NCI-H748 (cell line): ENCODE measurements at regions not wholly inside any gene's neighbourhood (a gene's known extent, or its start where the extent isn't known, plus 50 kb on each side); places are given as distances from the start of the nearest gene placed in this dataset.
A peak's percentile ranks its signal among the peaks of the same experiment; 100 is the strongest.

ENCODE experiments used
- DNase-seq: peaks from one replicate; lab custom pipeline; 2025; ENCODE audit not compliant: unreplicated experiment; lab: John Stamatoyannopoulos, UW

GRCh38 chr12:34289431-34290380 is 267.4 kb downstream of the ALG10 start:
- peak; percentile 38 for DNase-seq

- DNase-seq, result no peak
Measured at GRCh38 chr12:34290381-34290995, 268.2 kb downstream of the ALG10 start.

DNA sequence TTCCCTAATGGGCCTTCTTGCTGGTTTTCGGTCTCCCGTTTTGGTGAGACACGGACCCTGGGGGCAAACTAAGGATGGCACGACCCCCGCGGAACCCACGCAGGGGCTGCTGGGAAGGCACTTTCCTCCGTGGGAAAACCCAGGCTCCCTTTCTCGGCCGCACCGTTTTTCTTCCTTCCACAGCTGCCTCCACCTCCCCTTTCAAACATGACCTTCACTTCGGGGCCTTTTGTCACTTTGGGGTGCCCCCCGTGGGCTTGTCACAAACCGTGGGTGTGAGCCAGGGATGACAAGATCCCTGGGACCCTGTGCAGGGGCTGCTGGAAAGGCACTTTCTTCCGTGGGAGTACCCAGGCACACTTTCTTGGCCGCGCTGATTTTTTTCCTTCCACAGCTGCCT is 268.7 kb downstream of the ALG10 start:
- no peak for DNase-seq

- no peak for DNase-seq
Measured at GRCh38 chr12:34291426-34291901, 269.2 kb downstream of the ALG10 start.

- peak; percentile 69 for DNase-seq
Measured at GRCh38 chr12:34292736-34293625, 270.7 kb downstream of the ALG10 start.

DNA sequence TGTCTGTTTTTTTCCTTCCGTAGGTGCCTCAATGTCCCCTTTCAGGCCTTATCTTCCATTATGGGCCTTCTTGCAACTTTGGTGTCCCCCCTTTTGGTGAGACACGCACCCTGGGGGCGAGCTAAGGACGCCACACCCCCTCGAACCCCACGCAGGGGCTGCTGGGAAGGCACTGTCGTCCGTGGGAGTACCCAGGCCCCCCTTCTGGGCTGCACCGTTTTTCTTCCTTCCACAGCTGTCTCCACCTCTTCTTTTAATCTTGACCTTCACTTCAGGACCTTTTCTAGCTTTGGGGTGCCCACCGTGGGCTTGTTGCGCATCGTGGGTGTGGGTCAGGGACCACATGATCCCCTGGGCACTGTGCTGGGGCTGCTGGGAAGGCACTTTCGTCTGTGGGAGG is 271.8 kb downstream of the ALG10 start:
- DNase-seq, result no peak

- no peak for DNase-seq
Measured at GRCh38 chr12:34294671-34295365, 272.5 kb downstream of the ALG10 start.

DNA sequence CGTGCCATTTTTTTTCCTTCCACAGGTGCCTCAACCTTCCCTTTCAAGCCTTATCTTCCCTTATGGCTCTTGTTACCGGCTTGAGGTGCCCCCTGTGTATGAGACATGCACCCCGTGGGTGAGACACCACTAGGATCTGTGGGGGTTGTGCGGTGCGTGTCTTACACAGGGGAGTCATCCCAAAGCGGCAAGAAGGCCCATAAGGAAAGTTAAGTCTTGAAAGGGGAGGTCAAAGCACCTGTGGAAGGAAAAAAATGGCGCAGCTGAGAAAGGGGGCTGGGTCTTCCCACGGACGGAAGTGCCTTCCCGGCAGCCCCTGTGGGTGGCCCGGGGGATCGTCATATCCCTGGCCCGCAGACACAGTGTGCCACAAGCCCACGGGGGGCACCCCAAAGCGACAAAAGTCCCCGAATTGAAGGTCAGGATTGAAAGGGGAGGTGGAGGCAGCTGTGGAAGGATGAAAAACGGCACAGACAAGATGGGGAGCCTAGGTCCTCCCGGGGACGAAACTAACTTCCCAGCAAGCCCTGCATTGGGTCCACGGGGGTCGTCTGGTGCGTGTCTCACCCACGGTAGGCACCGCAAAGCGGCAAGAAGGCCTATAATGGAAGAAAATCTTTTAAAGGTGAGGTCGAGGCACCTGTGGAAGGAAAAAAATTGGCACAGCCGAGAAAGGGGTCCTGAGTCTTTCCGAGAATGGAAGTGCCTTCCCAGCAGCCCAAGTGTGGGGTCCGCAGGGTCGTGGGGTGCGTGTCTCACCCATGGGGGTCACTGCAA is 273.3 kb downstream of the ALG10 start:
- no peak for DNase-seq

- DNase-seq, result no peak
Measured at GRCh38 chr12:34296143-34297041, 274.1 kb downstream of the ALG10 start.

- no peak for DNase-seq
Measured at GRCh38 chr12:34297126-34297789, 275.0 kb downstream of the ALG10 start.

- DNase-seq, result no peak
Measured at GRCh38 chr12:34297790-34298164, 275.5 kb downstream of the ALG10 start.

- DNase-seq, result no peak
Measured at GRCh38 chr12:34298176-34298970, 276.1 kb downstream of the ALG10 start.

DNA sequence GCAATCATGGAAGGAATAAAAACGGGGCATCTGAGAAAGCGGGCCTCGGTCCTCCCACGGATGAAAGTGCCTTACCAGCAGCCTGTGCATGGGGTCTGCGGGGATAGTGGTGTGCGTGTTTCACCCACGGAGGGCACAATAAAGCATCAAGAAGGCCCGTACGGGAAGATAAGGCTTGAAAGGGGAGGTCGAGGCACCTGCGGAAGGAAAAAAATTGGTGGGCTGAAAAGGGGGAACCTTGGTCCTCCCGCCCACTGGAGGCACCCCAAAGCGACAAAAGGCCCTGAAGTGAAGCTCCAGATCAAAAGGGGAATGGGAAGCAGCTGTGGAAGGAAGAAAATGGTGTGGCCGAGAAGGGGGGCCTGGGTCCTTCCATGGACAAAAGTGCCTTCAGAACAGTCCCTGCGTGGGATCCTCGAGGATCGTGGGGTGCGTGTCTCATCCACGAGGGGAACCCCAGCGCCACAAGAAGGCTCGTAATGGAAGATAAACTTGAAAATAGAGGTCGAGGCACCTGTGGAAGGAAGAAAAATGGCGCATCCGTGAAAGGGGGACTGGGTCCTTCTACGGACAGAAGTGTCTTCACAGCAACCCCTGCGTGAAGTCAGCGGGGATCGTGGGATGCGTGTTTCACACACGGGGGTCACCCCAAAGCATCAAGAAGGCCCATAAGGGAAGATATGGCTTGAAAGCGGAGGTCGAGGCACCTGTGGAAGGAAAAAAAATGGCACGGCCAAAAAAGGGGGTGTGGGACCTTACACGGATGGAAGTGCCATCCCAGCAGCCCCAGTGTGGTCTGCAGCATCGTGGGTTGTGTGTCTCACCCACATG is 276.9 kb downstream of the ALG10 start:
- no peak for DNase-seq

DNA sequence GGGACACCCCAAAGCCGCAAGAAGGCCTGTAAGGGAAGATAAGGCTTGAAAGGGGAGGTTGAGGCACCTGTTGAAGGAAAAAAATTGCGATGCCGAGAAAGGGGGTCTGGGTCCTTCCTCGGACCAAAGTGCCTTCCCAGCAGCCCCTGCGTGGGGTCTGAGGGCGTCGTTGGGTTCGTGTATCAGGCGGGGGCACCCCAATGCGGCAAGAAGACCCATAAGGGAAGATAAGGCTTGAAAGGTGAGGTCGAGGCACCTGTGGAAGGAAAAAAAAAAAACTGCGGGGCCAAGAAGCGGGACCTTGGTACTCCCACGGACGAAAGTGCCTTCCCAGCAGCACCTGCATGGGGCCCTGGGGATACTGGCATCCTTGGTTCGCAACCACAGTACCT is 277.5 kb downstream of the ALG10 start:
- no peak for DNase-seq

DNA sequence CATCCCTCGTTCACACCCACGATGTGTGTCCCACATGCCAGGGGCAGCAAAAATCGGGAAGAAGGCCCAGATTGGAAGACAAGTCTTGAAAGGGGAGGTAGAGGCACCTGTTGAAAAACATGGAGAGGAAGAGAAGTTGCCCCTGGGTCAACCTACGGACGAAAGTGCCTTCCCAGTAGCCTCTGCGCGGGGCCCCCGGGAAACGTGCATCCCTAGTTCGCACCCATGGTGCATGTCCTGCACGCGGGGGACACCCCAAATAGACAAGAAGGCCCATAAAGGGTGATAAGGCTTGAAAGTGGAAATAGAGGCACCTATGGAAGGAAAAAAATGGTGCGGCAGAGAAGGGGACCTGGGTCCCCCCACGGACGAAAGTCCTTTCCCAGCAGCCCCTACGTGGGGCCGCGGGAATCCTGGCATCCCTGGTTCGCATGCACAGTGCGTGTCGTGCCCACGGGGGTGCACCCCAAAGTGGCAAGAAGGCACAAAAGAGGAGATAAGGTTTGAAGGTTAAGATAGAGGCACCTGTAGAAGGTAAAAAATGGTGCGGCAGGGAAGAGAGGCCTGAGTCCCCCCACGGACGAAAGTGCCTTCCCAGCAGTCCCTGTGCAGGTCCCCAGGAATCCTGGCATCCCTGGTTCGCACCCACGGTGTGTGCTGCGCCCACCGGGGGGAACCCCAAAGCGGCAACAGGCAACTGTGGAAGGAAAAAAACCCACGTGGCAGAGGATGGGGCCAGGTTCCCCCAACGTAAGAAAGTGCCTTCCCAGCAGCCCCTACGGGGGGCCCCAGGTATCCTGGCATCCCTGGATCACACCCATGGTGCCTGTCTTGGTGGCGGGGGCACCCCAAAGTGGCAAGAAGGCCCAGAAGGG is 278.3 kb downstream of the ALG10 start:
- no peak for DNase-seq
